ENCODE measurements at regions not wholly inside any gene's neighbourhood (a gene's known extent, or its start where the extent isn't known, plus 50 kb on each side); places are given as distances from the start of the nearest gene placed in this dataset.

DNA sequence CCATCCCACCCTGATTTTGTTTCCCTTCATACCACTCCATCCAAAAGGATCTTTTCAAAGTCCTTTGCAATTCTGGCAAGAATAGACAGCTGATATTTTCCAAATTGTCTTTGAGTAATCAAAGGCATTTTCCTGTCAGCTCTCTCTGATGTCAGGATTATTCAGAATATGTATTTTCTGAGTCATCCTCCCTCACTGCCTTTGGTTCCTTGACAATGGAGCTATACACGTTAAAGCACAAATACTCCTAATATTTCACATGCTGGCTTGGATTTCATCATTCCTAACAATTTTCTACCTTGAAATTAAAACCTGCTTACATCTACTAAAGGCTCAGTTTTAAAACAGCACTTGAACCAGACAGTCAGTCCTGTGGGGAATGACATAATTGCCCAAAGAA, 379.4 kb downstream of the GADD45G start:
- TF ChIP-seq, protein P1, sequence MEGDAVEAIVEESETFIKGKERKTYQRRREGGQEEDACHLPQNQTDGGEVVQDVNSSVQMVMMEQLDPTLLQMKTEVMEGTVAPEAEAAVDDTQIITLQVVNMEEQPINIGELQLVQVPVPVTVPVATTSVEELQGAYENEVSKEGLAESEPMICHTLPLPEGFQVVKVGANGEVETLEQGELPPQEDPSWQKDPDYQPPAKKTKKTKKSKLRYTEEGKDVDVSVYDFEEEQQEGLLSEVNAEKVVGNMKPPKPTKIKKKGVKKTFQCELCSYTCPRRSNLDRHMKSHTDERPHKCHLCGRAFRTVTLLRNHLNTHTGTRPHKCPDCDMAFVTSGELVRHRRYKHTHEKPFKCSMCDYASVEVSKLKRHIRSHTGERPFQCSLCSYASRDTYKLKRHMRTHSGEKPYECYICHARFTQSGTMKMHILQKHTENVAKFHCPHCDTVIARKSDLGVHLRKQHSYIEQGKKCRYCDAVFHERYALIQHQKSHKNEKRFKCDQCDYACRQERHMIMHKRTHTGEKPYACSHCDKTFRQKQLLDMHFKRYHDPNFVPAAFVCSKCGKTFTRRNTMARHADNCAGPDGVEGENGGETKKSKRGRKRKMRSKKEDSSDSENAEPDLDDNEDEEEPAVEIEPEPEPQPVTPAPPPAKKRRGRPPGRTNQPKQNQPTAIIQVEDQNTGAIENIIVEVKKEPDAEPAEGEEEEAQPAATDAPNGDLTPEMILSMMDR (IDR thresholded peaks at IDR 0.05), result no peak
- no peak for TF ChIP-seq POLR2A (IDR thresholded peaks at IDR 0.05)
